ENCODE measurements at regions not wholly inside any gene's neighbourhood (a gene's known extent, or its start where the extent isn't known, plus 50 kb on each side); places are given as distances from the start of the nearest gene placed in this dataset.

DNA sequence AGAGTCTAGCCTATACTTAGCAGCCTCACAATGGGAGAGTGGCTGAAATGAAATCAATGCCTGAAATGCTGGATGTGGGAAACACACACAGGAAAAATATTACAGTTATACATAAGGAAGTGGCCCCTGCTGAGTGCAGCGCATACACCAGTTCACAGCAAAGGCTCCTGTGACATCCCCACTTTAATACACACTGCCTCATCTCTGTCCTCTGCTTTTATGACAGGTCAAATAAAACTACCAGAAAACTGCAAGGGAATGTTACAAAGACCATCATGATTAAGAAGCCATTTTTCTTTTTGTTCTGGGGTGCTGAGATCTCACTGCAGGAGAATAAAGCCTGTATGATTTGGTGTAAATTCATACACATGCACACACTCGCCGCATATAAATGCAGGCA, 214.3 kb downstream of the ARRDC4 start:
- no peak for DNase-seq (ENCODE audit: low read depth, low spot score)
- no peaks in the 10 kb centered on the region for H3K9me3 ChIP-seq (ENCODE audit: low read depth, low read length)
- TF ChIP-seq FOXP2 (optimal IDR thresholded peaks at IDR 0.05; ENCODE audit: control extremely low read depth, extremely low read length, insufficient read depth) = no peak
- TF ChIP-seq EZH2 (IDR thresholded peaks at IDR 0.05) = no peak
- no peak for TF ChIP-seq POLR2AphosphoS5 (IDR thresholded peaks at IDR 0.05; ENCODE audit: borderline replicate concordance, low read depth, low read length)
- H3K27ac ChIP-seq = no peak overlapping the region
- no peak overlapping the region for H3K4me3 ChIP-seq
- no peaks in the 10 kb centered on the region for H3K36me3 ChIP-seq (ENCODE audit: insufficient read depth, low read length)
- no peak overlapping the region for H3K9ac ChIP-seq (ENCODE audit: insufficient read length)

DNA sequence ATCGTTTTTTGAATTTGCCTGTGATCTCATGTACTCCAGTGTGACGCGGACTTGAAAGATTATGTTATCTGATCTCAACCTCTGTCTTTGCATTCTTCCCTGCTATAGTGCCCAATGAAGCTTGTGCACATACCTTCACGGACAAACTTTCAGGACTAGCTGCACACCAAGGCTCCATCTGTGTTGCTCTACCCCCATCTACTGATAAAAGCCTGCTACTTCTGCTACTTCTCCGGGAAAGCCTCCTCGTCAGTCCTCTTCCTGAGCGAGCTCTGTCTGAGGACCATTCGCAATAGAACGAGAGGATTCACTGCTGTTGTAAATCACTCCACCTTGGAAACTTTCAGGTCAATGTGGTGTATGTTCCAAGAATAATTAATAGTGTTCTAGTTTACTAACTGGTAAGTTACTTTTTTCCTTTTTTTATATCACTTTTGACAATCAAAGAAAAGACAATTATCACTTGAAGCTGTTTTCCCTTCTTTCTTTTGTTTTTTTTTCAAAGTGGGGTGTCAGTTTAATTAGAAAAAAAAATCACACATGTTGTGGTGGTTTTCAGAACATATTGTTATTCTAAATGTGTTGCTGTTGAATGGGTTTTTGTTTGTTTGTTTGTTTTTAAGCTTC, 217.6 kb downstream of the ARRDC4 start:
- TF ChIP-seq EZH2 (IDR thresholded peaks at IDR 0.05) (no peak), POLR2AphosphoS5 (IDR thresholded peaks at IDR 0.05; ENCODE audit: borderline replicate concordance, low read depth, low read length) (no peak), FOXP2 (optimal IDR thresholded peaks at IDR 0.05; ENCODE audit: control extremely low read depth, extremely low read length, insufficient read depth) (no peak)
- Histone ChIP-seq H3K4me3 (no peak overlapping the region), H3K27ac (no peak overlapping the region), H3K9me3 (ENCODE audit: low read depth, low read length) (no peaks in the 10 kb centered on the region), H3K36me3 (ENCODE audit: insufficient read depth, low read length) (no peaks in the 10 kb centered on the region), H3K9ac (ENCODE audit: insufficient read length) (no peak overlapping the region)
- peak; percentile 3 for DNase-seq (ENCODE audit: low read depth, low spot score)

DNA sequence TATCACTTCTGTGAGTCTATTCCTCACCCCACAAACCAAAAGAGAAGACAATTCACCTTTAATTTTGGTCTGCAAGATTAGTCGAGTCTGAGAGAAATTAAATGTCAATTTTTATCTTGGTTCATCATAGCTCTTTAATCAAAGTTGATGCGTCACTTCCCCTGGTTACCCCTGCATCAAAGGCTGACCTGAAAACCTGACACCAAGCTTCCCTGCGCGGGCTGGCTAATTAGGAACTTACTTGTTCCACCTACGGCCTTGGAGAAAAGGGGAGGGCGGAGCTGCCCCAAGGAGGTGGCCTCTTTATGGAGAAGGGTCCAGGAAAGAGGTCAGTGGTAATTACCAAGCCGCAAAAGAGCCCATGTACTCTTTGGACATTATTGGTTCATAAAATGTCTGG, 218.4 kb downstream of the ARRDC4 start:
- H3K36me3 ChIP-seq (ENCODE audit: insufficient read depth, low read length) = no peaks in the 10 kb centered on the region
- no peak for TF ChIP-seq FOXP2 (optimal IDR thresholded peaks at IDR 0.05; ENCODE audit: control extremely low read depth, extremely low read length, insufficient read depth)
- no peak for TF ChIP-seq EZH2 (IDR thresholded peaks at IDR 0.05)
- no peak for TF ChIP-seq POLR2AphosphoS5 (IDR thresholded peaks at IDR 0.05; ENCODE audit: borderline replicate concordance, low read depth, low read length)
- DNase-seq (ENCODE audit: low read depth, low spot score) = no peak
- no peaks in the 10 kb centered on the region for H3K9me3 ChIP-seq (ENCODE audit: low read depth, low read length)
- H3K9ac ChIP-seq (ENCODE audit: insufficient read length) = no peak overlapping the region
- H3K4me3 ChIP-seq = no peak overlapping the region
- H3K27ac ChIP-seq = no peak overlapping the region

DNA sequence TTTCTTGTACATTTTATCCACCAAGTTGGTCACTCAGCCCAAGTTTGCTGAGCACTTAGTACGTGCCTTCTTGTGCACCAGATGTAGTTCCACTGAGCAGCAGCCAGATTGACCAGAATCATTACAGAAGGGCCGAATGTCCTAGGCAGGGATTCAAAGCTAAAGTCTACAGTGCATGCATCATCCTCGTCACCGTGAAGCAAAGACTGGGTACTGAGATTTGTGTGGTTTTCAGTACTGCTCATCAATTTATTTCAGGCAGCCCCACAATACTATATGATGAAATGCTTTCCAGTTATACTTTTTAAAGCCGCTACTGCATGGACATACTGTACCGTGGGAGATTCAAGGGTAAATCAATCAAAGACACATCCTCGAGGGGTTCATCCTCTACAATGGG, 227.0 kb downstream of the ARRDC4 start:
- TF ChIP-seq POLR2AphosphoS5 (IDR thresholded peaks at IDR 0.05; ENCODE audit: borderline replicate concordance, low read depth, low read length) (no peak), FOXP2 (optimal IDR thresholded peaks at IDR 0.05; ENCODE audit: control extremely low read depth, extremely low read length, insufficient read depth) (no peak), EZH2 (IDR thresholded peaks at IDR 0.05) (no peak)
- no peak overlapping the region for H3K9ac ChIP-seq (ENCODE audit: insufficient read length)
- H3K36me3 ChIP-seq (ENCODE audit: insufficient read depth, low read length) = no peaks in the 10 kb centered on the region
- no peak overlapping the region for H3K4me3 ChIP-seq
- H3K9me3 ChIP-seq (ENCODE audit: low read depth, low read length) = no peaks in the 10 kb centered on the region
- H3K27ac ChIP-seq = no peak overlapping the region
- DNase-seq (ENCODE audit: low read depth, low spot score) = no peak

DNA sequence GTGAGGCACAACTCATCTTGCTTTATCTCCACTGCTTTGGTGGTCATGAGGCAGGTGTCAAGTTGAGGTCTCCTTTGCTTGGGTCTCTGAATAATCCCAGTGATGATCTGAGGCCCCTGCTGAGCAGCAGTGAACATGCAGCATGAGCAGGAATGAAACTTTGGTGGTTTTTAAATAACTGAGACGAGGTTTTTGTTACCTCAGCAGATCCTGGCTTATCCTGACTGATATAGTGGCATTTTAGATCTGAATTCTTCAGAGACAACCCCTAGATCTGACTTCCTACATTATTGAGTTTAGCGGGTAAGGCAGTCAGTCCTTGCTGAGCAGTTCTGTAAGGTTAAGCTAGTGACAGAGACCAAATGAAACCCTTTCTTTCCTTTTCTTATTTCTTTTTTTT, 230.4 kb downstream of the ARRDC4 start:
- Histone ChIP-seq H3K36me3 (ENCODE audit: insufficient read depth, low read length) (no peaks in the 10 kb centered on the region), H3K27ac (no peak overlapping the region), H3K4me3 (no peak overlapping the region), H3K9ac (ENCODE audit: insufficient read length) (no peak overlapping the region), H3K9me3 (ENCODE audit: low read depth, low read length) (no peaks in the 10 kb centered on the region)
- TF ChIP-seq POLR2AphosphoS5 (IDR thresholded peaks at IDR 0.05; ENCODE audit: borderline replicate concordance, low read depth, low read length) = no peak
- no peak for TF ChIP-seq EZH2 (IDR thresholded peaks at IDR 0.05)
- no peak for TF ChIP-seq FOXP2 (optimal IDR thresholded peaks at IDR 0.05; ENCODE audit: control extremely low read depth, extremely low read length, insufficient read depth)
- DNase-seq (ENCODE audit: low read depth, low spot score) = no peak

DNA sequence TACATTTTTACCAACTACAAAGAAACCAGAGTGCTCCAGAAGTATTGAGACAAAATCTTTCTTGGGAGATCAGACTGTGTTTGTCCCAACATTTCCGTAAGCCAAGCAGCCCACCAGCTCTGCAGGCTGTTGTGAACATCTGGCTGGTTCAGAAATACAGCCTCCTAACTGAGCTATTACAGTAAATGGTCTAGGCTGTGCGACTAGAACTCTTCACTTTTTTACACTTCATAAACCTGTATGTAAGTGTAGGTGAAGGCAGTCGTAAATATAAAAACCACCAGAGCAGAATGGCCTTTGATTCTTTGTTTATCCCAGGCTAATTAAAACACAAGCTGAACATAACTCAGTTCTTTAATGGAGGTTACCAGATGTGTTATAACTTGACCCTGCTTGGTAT, 235.3 kb downstream of the ARRDC4 start:
- no peaks in the 10 kb centered on the region for H3K9me3 ChIP-seq (ENCODE audit: low read depth, low read length)
- no peak for DNase-seq (ENCODE audit: low read depth, low spot score)
- H3K36me3 ChIP-seq (ENCODE audit: insufficient read depth, low read length) = no peaks in the 10 kb centered on the region
- H3K27ac ChIP-seq = no peak overlapping the region
- TF ChIP-seq POLR2AphosphoS5 (IDR thresholded peaks at IDR 0.05; ENCODE audit: borderline replicate concordance, low read depth, low read length) = no peak
- no peak for TF ChIP-seq FOXP2 (optimal IDR thresholded peaks at IDR 0.05; ENCODE audit: control extremely low read depth, extremely low read length, insufficient read depth)
- TF ChIP-seq EZH2 (IDR thresholded peaks at IDR 0.05) = no peak
- H3K9ac ChIP-seq (ENCODE audit: insufficient read length) = no peak overlapping the region
- H3K4me3 ChIP-seq = no peak overlapping the region

DNA sequence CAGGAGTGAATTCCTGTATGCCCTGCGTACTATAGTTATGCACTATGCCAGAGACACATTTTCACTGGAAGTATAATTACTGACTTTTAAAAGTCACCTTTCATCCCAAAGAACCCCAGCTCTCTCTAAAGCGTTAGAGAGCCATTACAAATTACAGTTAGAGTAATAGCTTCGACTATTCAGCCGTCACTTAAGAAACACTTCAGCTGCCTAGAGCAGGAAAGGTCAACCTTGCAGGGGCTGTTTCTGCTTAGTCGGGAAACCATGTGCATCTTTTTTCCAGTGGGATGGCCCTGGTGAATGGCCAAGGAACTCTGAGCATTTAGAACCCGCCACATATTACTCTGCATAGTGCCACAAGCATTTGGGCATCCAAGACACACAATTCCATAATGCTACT, 235.9 kb downstream of the ARRDC4 start:
- Histone ChIP-seq H3K36me3 (ENCODE audit: insufficient read depth, low read length) (no peaks in the 10 kb centered on the region), H3K27ac (no peak overlapping the region), H3K4me3 (no peak overlapping the region), H3K9me3 (ENCODE audit: low read depth, low read length) (no peaks in the 10 kb centered on the region), H3K9ac (ENCODE audit: insufficient read length) (no peak overlapping the region)
- TF ChIP-seq FOXP2 (optimal IDR thresholded peaks at IDR 0.05; ENCODE audit: control extremely low read depth, extremely low read length, insufficient read depth) (no peak), POLR2AphosphoS5 (IDR thresholded peaks at IDR 0.05; ENCODE audit: borderline replicate concordance, low read depth, low read length) (no peak), EZH2 (IDR thresholded peaks at IDR 0.05) (no peak)
- DNase-seq (ENCODE audit: low read depth, low spot score) = no peak

DNA sequence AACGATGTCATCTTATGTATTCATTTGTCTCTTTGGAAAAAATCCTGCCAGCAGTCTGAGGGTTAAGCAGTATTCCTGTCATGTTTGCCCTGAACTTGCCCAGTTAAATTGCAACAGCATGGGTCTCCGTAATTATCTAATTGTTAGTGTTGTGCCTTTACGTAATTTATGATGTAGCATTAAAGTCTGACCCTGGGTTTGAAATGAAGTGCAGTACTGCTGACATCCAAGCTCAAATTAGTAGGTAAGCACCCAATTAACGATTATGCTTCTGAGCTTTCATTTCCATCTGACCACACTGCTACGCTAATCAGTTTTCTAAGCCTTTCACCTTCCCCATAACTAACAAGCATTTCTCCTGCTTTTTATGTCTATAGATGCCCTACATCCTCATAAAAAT, 241.8 kb downstream of the ARRDC4 start:
- H3K4me3 ChIP-seq = no peak overlapping the region
- no peaks in the 10 kb centered on the region for H3K36me3 ChIP-seq (ENCODE audit: insufficient read depth, low read length)
- H3K27ac ChIP-seq = no peak overlapping the region
- DNase-seq (ENCODE audit: low read depth, low spot score) = no peak
- TF ChIP-seq EZH2 (IDR thresholded peaks at IDR 0.05) = no peak
- no peak for TF ChIP-seq FOXP2 (optimal IDR thresholded peaks at IDR 0.05; ENCODE audit: control extremely low read depth, extremely low read length, insufficient read depth)
- TF ChIP-seq POLR2AphosphoS5 (IDR thresholded peaks at IDR 0.05; ENCODE audit: borderline replicate concordance, low read depth, low read length) = no peak
- no peak overlapping the region for H3K9ac ChIP-seq (ENCODE audit: insufficient read length)
- no peaks in the 10 kb centered on the region for H3K9me3 ChIP-seq (ENCODE audit: low read depth, low read length)
